ENCODE measurements at regions not wholly inside any gene's neighbourhood (a gene's known extent, or its start where the extent isn't known, plus 50 kb on each side); places are given as distances from the start of the nearest gene placed in this dataset.

- no peak for TF ChIP-seq CTCF (IDR thresholded peaks at IDR 0.05)
- DNase-seq (ENCODE audit: extremely low spot score, unreplicated experiment), result no peak
- Mint-ChIP-seq H3K36me3 (ENCODE audit: unreplicated experiment) (no peaks in the 10 kb centered on the region), H3K27me3 (ENCODE audit: unreplicated experiment) (no peaks in the 10 kb centered on the region), H3K27ac (ENCODE audit: unreplicated experiment) (no peak overlapping the region), H3K9me3 (ENCODE audit: unreplicated experiment) (peaks cover 27% of the 10 kb centered on the region), H3K4me1 (ENCODE audit: unreplicated experiment) (no peaks in the 10 kb centered on the region), H3K4me3 (ENCODE audit: unreplicated experiment) (no peak overlapping the region)
Observed at GRCh38 chr22:16651217-16651616, 58.6 kb upstream of the CCT8L2 start.
